ENCODE measurements at regions not wholly inside any gene's neighbourhood (a gene's known extent, or its start where the extent isn't known, plus 50 kb on each side); places are given as distances from the start of the nearest gene placed in this dataset.

DNA sequence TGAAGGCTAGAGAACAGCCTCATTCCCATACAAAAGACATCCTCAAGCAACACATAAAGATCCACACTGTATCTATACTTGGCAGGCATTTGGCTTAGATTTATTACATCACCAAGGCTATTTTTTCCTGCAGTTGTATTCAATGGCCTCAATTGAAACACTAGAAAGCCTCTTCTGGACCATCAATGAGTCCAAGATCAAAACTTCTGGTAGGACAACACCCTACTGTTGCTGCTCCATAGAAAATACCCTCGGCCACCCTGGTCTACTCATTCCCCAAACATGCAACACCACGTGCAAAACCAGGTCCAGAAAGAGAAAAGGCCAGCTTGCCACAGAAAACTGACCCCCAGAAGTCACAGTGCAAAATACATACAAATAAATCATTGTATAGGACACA is 56.9 kb upstream of the CADM1 start:
- H2BK5ac ChIP-seq (ENCODE audit: low read depth, low read length, poor library complexity), result no peak overlapping the region
- no peak overlapping the region for H3K18ac ChIP-seq (ENCODE audit: low read length)
- H3K23ac ChIP-seq (ENCODE audit: low read length), result no peak overlapping the region
- H4K8ac ChIP-seq (ENCODE audit: low read depth, low read length), result no peak overlapping the region
- H3K4ac ChIP-seq (ENCODE audit: low read depth, low read length), result no peak overlapping the region
- H3K36me3 ChIP-seq (ENCODE audit: control insufficient read depth in 1 of 2, insufficient read depth in 2 of 2, low read length in 2 of 2), result no peaks in the 10 kb centered on the region
- peaks cover 3% of the 10 kb centered on the region for H3K9me3 ChIP-seq (ENCODE audit: insufficient read depth, low read depth, low read length)
- no peak overlapping the region for H3K4me2 ChIP-seq (ENCODE audit: low read length)
- H3K4me3 ChIP-seq (ENCODE audit: low read depth, low read length), result no peak overlapping the region
- no peak overlapping the region for H2AK5ac ChIP-seq (ENCODE audit: low read length)
- no peak overlapping the region for H3K14ac ChIP-seq (ENCODE audit: low read length)
- no peak for DNase-seq
- no peak overlapping the region for H4K91ac ChIP-seq (ENCODE audit: low read depth, low read length)
- H2BK12ac ChIP-seq (ENCODE audit: low read length), result no peak overlapping the region
- no peaks in the 10 kb centered on the region for H3K79me1 ChIP-seq (ENCODE audit: low read length)
- H3K4me1 ChIP-seq (ENCODE audit: control insufficient read depth in 1 of 2, insufficient read depth in 2 of 2, low read length in 2 of 2), result no peaks in the 10 kb centered on the region
- no peak overlapping the region for H3K9ac ChIP-seq (ENCODE audit: low read length)
- H3K27ac ChIP-seq (ENCODE audit: low read depth, low read length), result no peak overlapping the region
- H3K27me3 ChIP-seq (ENCODE audit: insufficient read depth, low read length), result no peaks in the 10 kb centered on the region
- H2BK120ac ChIP-seq (ENCODE audit: insufficient read depth, low read length, poor library complexity), result no peak overlapping the region
- WGBS (ENCODE audit: extremely low coverage, insufficient coverage, insufficient read length), result no CpG with 5 or more reads among the region's 2 CpGs
- H3K79me2 ChIP-seq (ENCODE audit: control insufficient read depth, insufficient read depth, low read length, poor library complexity), result no peaks in the 10 kb centered on the region
- no peak overlapping the region for H2AFZ ChIP-seq (ENCODE audit: insufficient read depth, low read length, poor library complexity)
- no peak overlapping the region for H4K12ac ChIP-seq (ENCODE audit: low read depth, low read length)

DNA sequence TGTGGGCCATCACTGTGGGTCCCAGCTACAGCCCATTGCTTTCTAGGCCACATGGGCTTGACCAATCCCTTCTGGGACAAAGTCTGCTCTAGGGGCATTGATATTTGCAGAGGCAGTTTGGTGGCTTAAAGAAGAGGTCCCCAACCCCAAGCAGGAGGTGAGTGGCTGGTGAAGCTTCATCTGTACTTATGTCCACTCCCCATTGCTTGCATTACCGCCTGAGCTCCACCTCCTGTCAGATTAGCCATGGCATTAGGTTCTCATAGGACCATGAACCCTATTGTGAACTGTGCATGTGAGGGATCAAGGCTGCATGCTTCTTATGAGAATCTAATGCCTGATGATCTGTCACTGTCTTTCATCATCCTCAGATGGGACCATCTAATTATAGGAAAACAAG is 54.4 kb upstream of the CADM1 start:
- Histone ChIP-seq H3K27me3 (ENCODE audit: insufficient read depth, low read length) (no peaks in the 10 kb centered on the region), H3K4me3 (ENCODE audit: low read depth, low read length) (no peak overlapping the region), H2AFZ (ENCODE audit: insufficient read depth, low read length, poor library complexity) (no peak overlapping the region), H3K79me1 (ENCODE audit: low read length) (no peaks in the 10 kb centered on the region), H2BK5ac (ENCODE audit: low read depth, low read length, poor library complexity) (no peak overlapping the region), H3K9ac (ENCODE audit: low read length) (no peak overlapping the region), H3K36me3 (ENCODE audit: control insufficient read depth in 1 of 2, insufficient read depth in 2 of 2, low read length in 2 of 2) (no peaks in the 10 kb centered on the region), H4K91ac (ENCODE audit: low read depth, low read length) (no peak overlapping the region), H3K4me2 (ENCODE audit: low read length) (no peak overlapping the region), H4K12ac (ENCODE audit: low read depth, low read length) (no peak overlapping the region), H2BK120ac (ENCODE audit: insufficient read depth, low read length, poor library complexity) (no peak overlapping the region), H3K9me3 (ENCODE audit: insufficient read depth, low read depth, low read length) (peaks cover 2% of the 10 kb centered on the region), H3K23ac (ENCODE audit: low read length) (no peak overlapping the region), H3K4me1 (ENCODE audit: control insufficient read depth in 1 of 2, insufficient read depth in 2 of 2, low read length in 2 of 2) (no peaks in the 10 kb centered on the region), H3K18ac (ENCODE audit: low read length) (no peak overlapping the region), H3K27ac (ENCODE audit: low read depth, low read length) (no peak overlapping the region), H2BK12ac (ENCODE audit: low read length) (no peak overlapping the region), H4K8ac (ENCODE audit: low read depth, low read length) (no peak overlapping the region), H2AK5ac (ENCODE audit: low read length) (no peak overlapping the region), H3K14ac (ENCODE audit: low read length) (no peak overlapping the region), H3K79me2 (ENCODE audit: control insufficient read depth, insufficient read depth, low read length, poor library complexity) (no peaks in the 10 kb centered on the region), H3K4ac (ENCODE audit: low read depth, low read length) (no peak overlapping the region)
- WGBS (ENCODE audit: extremely low coverage, insufficient coverage, insufficient read length), result no CpG with 5 or more reads among the region's 1 CpG
- no peak for DNase-seq

DNA sequence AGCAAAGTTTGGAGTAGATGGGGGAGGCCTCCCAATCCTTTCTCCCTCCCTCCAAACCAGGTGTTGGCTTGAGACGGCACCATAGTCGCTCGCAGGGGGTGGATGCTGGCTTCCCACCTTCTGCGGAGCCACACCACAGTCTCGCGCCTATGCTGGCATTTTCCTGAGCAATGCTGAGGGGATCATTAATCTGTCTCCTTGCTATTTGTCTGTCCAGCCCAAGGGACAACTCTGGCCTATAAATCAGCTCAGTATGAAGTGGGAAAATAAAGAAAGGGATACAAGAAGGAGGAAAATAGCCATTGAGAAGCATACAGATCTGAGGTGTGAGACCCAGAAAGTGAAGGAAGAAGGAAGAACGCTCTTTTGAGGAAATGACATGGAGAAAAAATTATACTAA is 53.5 kb upstream of the CADM1 start:
- H3K9ac ChIP-seq (ENCODE audit: low read length), result no peak overlapping the region
- no peak overlapping the region for H4K91ac ChIP-seq (ENCODE audit: low read depth, low read length)
- no peaks in the 10 kb centered on the region for H3K36me3 ChIP-seq (ENCODE audit: control insufficient read depth in 1 of 2, insufficient read depth in 2 of 2, low read length in 2 of 2)
- H3K14ac ChIP-seq (ENCODE audit: low read length), result no peak overlapping the region
- H3K4ac ChIP-seq (ENCODE audit: low read depth, low read length), result no peak overlapping the region
- no peaks in the 10 kb centered on the region for H3K79me2 ChIP-seq (ENCODE audit: control insufficient read depth, insufficient read depth, low read length, poor library complexity)
- no peak overlapping the region for H2BK12ac ChIP-seq (ENCODE audit: low read length)
- no peak overlapping the region for H3K18ac ChIP-seq (ENCODE audit: low read length)
- no peak overlapping the region for H4K8ac ChIP-seq (ENCODE audit: low read depth, low read length)
- no peaks in the 10 kb centered on the region for H3K79me1 ChIP-seq (ENCODE audit: low read length)
- no peak overlapping the region for H2AFZ ChIP-seq (ENCODE audit: insufficient read depth, low read length, poor library complexity)
- no peak overlapping the region for H3K4me3 ChIP-seq (ENCODE audit: low read depth, low read length)
- no CpG with 5 or more reads among the region's 7 CpGs for WGBS (ENCODE audit: extremely low coverage, insufficient coverage, insufficient read length)
- peaks cover 2% of the 10 kb centered on the region for H3K9me3 ChIP-seq (ENCODE audit: insufficient read depth, low read depth, low read length)
- H3K23ac ChIP-seq (ENCODE audit: low read length), result no peak overlapping the region
- no peak overlapping the region for H3K4me2 ChIP-seq (ENCODE audit: low read length)
- DNase-seq, result no peak
- H3K27ac ChIP-seq (ENCODE audit: low read depth, low read length), result no peak overlapping the region
- no peak overlapping the region for H4K12ac ChIP-seq (ENCODE audit: low read depth, low read length)
- H3K4me1 ChIP-seq (ENCODE audit: control insufficient read depth in 1 of 2, insufficient read depth in 2 of 2, low read length in 2 of 2), result no peaks in the 10 kb centered on the region
- no peaks in the 10 kb centered on the region for H3K27me3 ChIP-seq (ENCODE audit: insufficient read depth, low read length)
- no peak overlapping the region for H2BK120ac ChIP-seq (ENCODE audit: insufficient read depth, low read length, poor library complexity)
- no peak overlapping the region for H2AK5ac ChIP-seq (ENCODE audit: low read length)
- no peak overlapping the region for H2BK5ac ChIP-seq (ENCODE audit: low read depth, low read length, poor library complexity)

DNA sequence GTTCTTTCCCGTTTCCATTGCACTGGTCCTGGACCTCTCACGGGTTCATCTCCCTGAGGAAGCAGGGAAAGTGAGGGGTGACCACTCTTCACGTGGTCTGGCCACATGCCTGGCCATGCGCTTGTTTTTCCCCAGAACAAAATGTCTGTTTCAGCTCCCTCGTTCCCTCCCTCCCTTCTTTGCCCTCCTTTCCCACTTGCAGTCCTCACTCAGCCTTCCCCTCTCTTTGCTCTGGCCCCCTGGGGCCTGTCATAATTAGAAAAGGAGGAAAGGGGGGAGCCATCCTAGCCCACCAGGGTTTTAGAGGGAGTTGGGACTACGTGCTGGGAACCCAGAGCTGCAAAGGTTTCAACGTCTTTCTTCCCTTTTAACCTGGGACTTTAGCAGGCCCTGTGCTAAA is 52.8 kb upstream of the CADM1 start:
- no peak overlapping the region for H4K91ac ChIP-seq (ENCODE audit: low read depth, low read length)
- H3K4me2 ChIP-seq (ENCODE audit: low read length), result no peak overlapping the region
- no peak overlapping the region for H2AK5ac ChIP-seq (ENCODE audit: low read length)
- H3K79me2 ChIP-seq (ENCODE audit: control insufficient read depth, insufficient read depth, low read length, poor library complexity), result no peaks in the 10 kb centered on the region
- H3K9ac ChIP-seq (ENCODE audit: low read length), result no peak overlapping the region
- no peak overlapping the region for H3K4ac ChIP-seq (ENCODE audit: low read depth, low read length)
- H3K27ac ChIP-seq (ENCODE audit: low read depth, low read length), result no peak overlapping the region
- peaks cover 2% of the 10 kb centered on the region for H3K9me3 ChIP-seq (ENCODE audit: insufficient read depth, low read depth, low read length)
- no peak overlapping the region for H2BK120ac ChIP-seq (ENCODE audit: insufficient read depth, low read length, poor library complexity)
- no peak overlapping the region for H3K4me3 ChIP-seq (ENCODE audit: low read depth, low read length)
- H4K8ac ChIP-seq (ENCODE audit: low read depth, low read length), result no peak overlapping the region
- no peak overlapping the region for H3K18ac ChIP-seq (ENCODE audit: low read length)
- no peaks in the 10 kb centered on the region for H3K36me3 ChIP-seq (ENCODE audit: control insufficient read depth in 1 of 2, insufficient read depth in 2 of 2, low read length in 2 of 2)
- H3K27me3 ChIP-seq (ENCODE audit: insufficient read depth, low read length), result no peaks in the 10 kb centered on the region
- no peaks in the 10 kb centered on the region for H3K79me1 ChIP-seq (ENCODE audit: low read length)
- no CpG with 5 or more reads among the region's 7 CpGs for WGBS (ENCODE audit: extremely low coverage, insufficient coverage, insufficient read length)
- H2AFZ ChIP-seq (ENCODE audit: insufficient read depth, low read length, poor library complexity), result no peak overlapping the region
- H3K14ac ChIP-seq (ENCODE audit: low read length), result no peak overlapping the region
- DNase-seq, result no peak
- H3K23ac ChIP-seq (ENCODE audit: low read length), result no peak overlapping the region
- no peaks in the 10 kb centered on the region for H3K4me1 ChIP-seq (ENCODE audit: control insufficient read depth in 1 of 2, insufficient read depth in 2 of 2, low read length in 2 of 2)
- no peak overlapping the region for H2BK12ac ChIP-seq (ENCODE audit: low read length)
- H2BK5ac ChIP-seq (ENCODE audit: low read depth, low read length, poor library complexity), result no peak overlapping the region
- H4K12ac ChIP-seq (ENCODE audit: low read depth, low read length), result no peak overlapping the region

Measured in trophoblast cell (in vitro differentiated cells and primary cell).